Spleen (tissue), 7 donors: ENCODE measurements at regions not wholly inside any gene's neighbourhood (a gene's known extent, or its start where the extent isn't known, plus 50 kb on each side); places are given as distances from the start of the nearest gene placed in this dataset.

Experiments
- CTCF ChIP-seq, 11 experiments: fragments of 200-600 bp in 7 of 11; fragments of 450-650 bp in 4 of 11; sonication (generic) in 4 of 11; IDR thresholded peaks in 8 of 11; conservative IDR thresholded peaks in 3 of 11; 1 replicate in 7 of 11; 2 replicates in 4 of 11; pipeline versions ENCODE4 v1.4.0 to v1.8.0; 2016 to 2021; ENCODE audit warnings: antibody characterized with exemption in 11 of 11, inconsistent platforms in 4 of 11, mild to moderate bottlenecking in 1 of 11
- POLR2A ChIP-seq, 3 donors: fragments of 450-650 bp; IDR thresholded peaks; one replicate each; pipeline ENCODE4 v1.5.1; 2017; ENCODE audit warnings: antibody characterized with exemption in 3 of 3, mild to moderate bottlenecking in 1 of 3
- POLR2AphosphoS5 ChIP-seq, 3 donors: sonication (generic); formaldehyde crosslinking; IDR thresholded peaks; one replicate each; pipeline ENCODE4 v1.5.1; 2017; ENCODE audit warnings: antibody characterized with exemption in 3 of 3
- donor health status: DM: no; HTN: no; CAD: no; lungs with moderate emphysema.
- donor health status: DM: no; HTN: no; CAD: no.
- donor health status: DM: no; HTN: no; CAD: no.

DNA sequence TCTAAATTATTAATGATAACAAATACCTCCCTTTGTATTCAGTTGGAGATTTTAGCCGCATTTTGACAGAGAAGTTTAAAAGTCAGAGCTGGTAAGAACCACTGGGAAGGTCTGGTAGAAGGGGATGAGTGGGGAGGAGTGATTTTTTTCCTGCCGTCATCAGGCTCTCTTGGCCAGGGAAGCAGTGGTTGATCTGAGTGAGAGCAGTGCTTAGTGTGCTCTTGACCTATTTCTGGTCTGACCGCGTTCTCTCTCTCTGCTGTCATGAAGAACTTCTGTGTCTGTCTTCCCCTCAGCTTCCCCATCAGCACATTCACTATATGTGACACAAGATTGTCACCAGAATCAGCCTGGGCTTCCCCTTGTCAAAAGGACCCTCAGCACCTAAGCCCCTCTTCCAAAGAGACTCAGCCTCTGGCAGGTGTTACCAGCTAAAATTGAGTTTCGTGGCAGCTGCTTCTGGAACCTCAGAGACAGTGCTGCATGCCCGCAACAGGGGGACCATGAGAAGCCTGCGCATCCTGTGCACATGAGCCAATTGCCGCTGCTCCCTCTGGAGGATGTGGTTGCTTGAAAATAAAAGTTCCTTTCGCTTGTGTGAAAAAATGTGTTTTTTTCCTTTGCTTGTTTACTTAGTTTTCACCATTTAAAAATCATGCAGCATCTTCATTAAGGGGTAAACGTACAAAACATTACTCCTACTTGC is 268.9 kb downstream of the C4orf33 start:
- TF ChIP-seq POLR2AphosphoS5 (IDR thresholded peaks at IDR 0.05) (no peak), CTCF (IDR thresholded peaks at IDR 0.05 in 8 of 11, conservative IDR thresholded peaks at IDR 0.05 in 3 of 11) (no peak), POLR2A (IDR thresholded peaks at IDR 0.05) (no peak)
